ENCODE measurements at regions not wholly inside any gene's neighbourhood (a gene's known extent, or its start where the extent isn't known, plus 50 kb on each side); places are given as distances from the start of the nearest gene placed in this dataset.

GRCh38 chr17:83183145-83183948 lies 103.9 kb downstream of the METRNL start:
- H3K9ac ChIP-seq (ENCODE audit: low read depth, low read length, poor library complexity), result no peak overlapping the region
- no peaks in the 10 kb centered on the region for H3K4me1 ChIP-seq (ENCODE audit: control insufficient read depth in 2 of 2, insufficient read depth in 1 of 2, low read depth in 1 of 2, low read length in 2 of 2)
- no peak overlapping the region for H4K91ac ChIP-seq (ENCODE audit: low read depth, low read length, poor library complexity)
- H3K23ac ChIP-seq (ENCODE audit: low read depth, low read length, poor library complexity), result no peak overlapping the region
- no peak overlapping the region for H2BK12ac ChIP-seq (ENCODE audit: low read length)
- H3K36me3 ChIP-seq (replicated peaks in 1 of 2; ENCODE audit: control insufficient read depth in 2 of 2, insufficient read depth in 2 of 2, low read length in 2 of 2), result no peaks in the 10 kb centered on the region
- DNase-seq (ENCODE audit: low spot score), result no peak
- H2BK15ac ChIP-seq (ENCODE audit: low read length), result no peak overlapping the region
- no peak overlapping the region for H3K4me2 ChIP-seq (ENCODE audit: insufficient read depth, low read length, poor library complexity, severe bottlenecking)
- no CpG with 5 or more reads among the region's 28 CpGs for WGBS, 2 donors (ENCODE audit: extremely low coverage in 2 of 2, insufficient read length in 2 of 2, insufficient replicate concordance in 1 of 2)
- no peak overlapping the region for H3K27ac ChIP-seq (replicated peaks; ENCODE audit: low read length)
- H2AFZ ChIP-seq (ENCODE audit: low read length), result no peak overlapping the region
- H3K14ac ChIP-seq (ENCODE audit: low read length), result no peak overlapping the region
- H3K27me3 ChIP-seq (ENCODE audit: control insufficient read depth in 3 of 3, insufficient read depth in 3 of 3, low read depth in 1 of 3, low read length in 3 of 3), result peaks cover 0 to 7% (median 0%) of the 10 kb centered on the region in 3 experiments
- H3K4me3 ChIP-seq (ENCODE audit: low read length in 2 of 2), result no peak overlapping the region
- no peak overlapping the region for H2BK120ac ChIP-seq (ENCODE audit: low read depth, low read length)
- H2AK5ac ChIP-seq (ENCODE audit: low read depth, low read length), result no peak overlapping the region
- H3K4ac ChIP-seq (ENCODE audit: low read length), result no peak overlapping the region
- H3K79me1 ChIP-seq (ENCODE audit: low read depth, low read length), result no peaks in the 10 kb centered on the region
- H3K9me3 ChIP-seq (replicated peaks in 1 of 2; ENCODE audit: control insufficient read depth in 2 of 2, insufficient read depth in 1 of 2, low read depth in 1 of 2, low read length in 2 of 2), result peaks cover 4 to 27% of the 10 kb centered on the region in 2 donors
- no peak overlapping the region for H2BK5ac ChIP-seq (ENCODE audit: low read length)
- no peak overlapping the region for H4K8ac ChIP-seq (ENCODE audit: low read depth, low read length)
- no peak overlapping the region for H3K18ac ChIP-seq (ENCODE audit: low read length)

GRCh38 chr17:83183951-83184506 lies 104.6 kb downstream of the METRNL start:
- H3K4me2 ChIP-seq (ENCODE audit: insufficient read depth, low read length, poor library complexity, severe bottlenecking), result no peak overlapping the region

GRCh38 chr17:83185023-83186002 lies 105.9 kb downstream of the METRNL start:
- peak overlapping the region; percentile 33 for H3K9ac ChIP-seq (ENCODE audit: low read depth, low read length, poor library complexity)
- H2AFZ ChIP-seq (ENCODE audit: low read length), result no peak overlapping the region
- no peak overlapping the region for H3K4me3 ChIP-seq (ENCODE audit: low read length in 2 of 2)
- no peak overlapping the region for H3K27ac ChIP-seq (replicated peaks; ENCODE audit: low read length)
- H4K8ac ChIP-seq (ENCODE audit: low read depth, low read length), result no peak overlapping the region
- no peak overlapping the region for H2BK120ac ChIP-seq (ENCODE audit: low read depth, low read length)
- H3K4me2 ChIP-seq (ENCODE audit: insufficient read depth, low read length, poor library complexity, severe bottlenecking), result no peak overlapping the region
- H3K4me1 ChIP-seq (ENCODE audit: control insufficient read depth in 2 of 2, insufficient read depth in 1 of 2, low read depth in 1 of 2, low read length in 2 of 2), result no peaks in the 10 kb centered on the region
- no peak overlapping the region for H2BK15ac ChIP-seq (ENCODE audit: low read length)
- H4K91ac ChIP-seq (ENCODE audit: low read depth, low read length, poor library complexity), result peak overlapping the region; percentile 5
- no peak for DNase-seq (ENCODE audit: low spot score)
- no CpG with 5 or more reads among the region's 9 CpGs for WGBS, 2 donors (ENCODE audit: extremely low coverage in 2 of 2, insufficient read length in 2 of 2, insufficient replicate concordance in 1 of 2)
- no peak overlapping the region for H2AK5ac ChIP-seq (ENCODE audit: low read depth, low read length)
- H3K14ac ChIP-seq (ENCODE audit: low read length), result no peak overlapping the region
- peak overlapping the region; percentile 27 for H3K18ac ChIP-seq (ENCODE audit: low read length)
- H3K36me3 ChIP-seq (replicated peaks in 1 of 2; ENCODE audit: control insufficient read depth in 2 of 2, insufficient read depth in 2 of 2, low read length in 2 of 2), result no peaks in the 10 kb centered on the region
- no peaks in the 10 kb centered on the region for H3K79me1 ChIP-seq (ENCODE audit: low read depth, low read length)
- H3K23ac ChIP-seq (ENCODE audit: low read depth, low read length, poor library complexity), result peak overlapping the region; percentile 62
- H3K9me3 ChIP-seq (replicated peaks in 1 of 2; ENCODE audit: control insufficient read depth in 2 of 2, insufficient read depth in 1 of 2, low read depth in 1 of 2, low read length in 2 of 2), result peaks cover 4 to 18% of the 10 kb centered on the region in 2 donors
- no peak overlapping the region for H2BK12ac ChIP-seq (ENCODE audit: low read length)
- no peak overlapping the region for H3K4ac ChIP-seq (ENCODE audit: low read length)
- H3K27me3 ChIP-seq (ENCODE audit: control insufficient read depth in 3 of 3, insufficient read depth in 3 of 3, low read depth in 1 of 3, low read length in 3 of 3), result no peaks in the 10 kb centered on the region
- no peak overlapping the region for H2BK5ac ChIP-seq (ENCODE audit: low read length)

More at GRCh38 chr17:83183951-83184506, 104.6 kb downstream of the METRNL start:
- H3K23ac ChIP-seq (ENCODE audit: low read depth, low read length, poor library complexity), result no peak overlapping the region
- H2BK12ac ChIP-seq (ENCODE audit: low read length), result no peak overlapping the region
- no peak overlapping the region for H4K8ac ChIP-seq (ENCODE audit: low read depth, low read length)
- H2BK15ac ChIP-seq (ENCODE audit: low read length), result no peak overlapping the region
- no peak overlapping the region for H3K14ac ChIP-seq (ENCODE audit: low read length)
- H3K9ac ChIP-seq (ENCODE audit: low read depth, low read length, poor library complexity), result no peak overlapping the region
- no peaks in the 10 kb centered on the region for H3K36me3 ChIP-seq (replicated peaks in 1 of 2; ENCODE audit: control insufficient read depth in 2 of 2, insufficient read depth in 2 of 2, low read length in 2 of 2)
- H2BK5ac ChIP-seq (ENCODE audit: low read length), result no peak overlapping the region
- no peaks in the 10 kb centered on the region for H3K27me3 ChIP-seq (ENCODE audit: control insufficient read depth in 3 of 3, insufficient read depth in 3 of 3, low read depth in 1 of 3, low read length in 3 of 3)
- no peak overlapping the region for H3K4me3 ChIP-seq (ENCODE audit: low read length in 2 of 2)
- H3K27ac ChIP-seq (replicated peaks; ENCODE audit: low read length), result no peak overlapping the region
- WGBS, 2 donors (ENCODE audit: extremely low coverage in 2 of 2, insufficient read length in 2 of 2, insufficient replicate concordance in 1 of 2), result no CpG with 5 or more reads among the region's 15 CpGs
- DNase-seq (ENCODE audit: low spot score), result no peak
- no peaks in the 10 kb centered on the region for H3K4me1 ChIP-seq (ENCODE audit: control insufficient read depth in 2 of 2, insufficient read depth in 1 of 2, low read depth in 1 of 2, low read length in 2 of 2)
- H4K91ac ChIP-seq (ENCODE audit: low read depth, low read length, poor library complexity), result no peak overlapping the region
- H2AK5ac ChIP-seq (ENCODE audit: low read depth, low read length), result no peak overlapping the region
- no peak overlapping the region for H2BK120ac ChIP-seq (ENCODE audit: low read depth, low read length)
- no peak overlapping the region for H3K4ac ChIP-seq (ENCODE audit: low read length)
- peaks cover 4 to 22% of the 10 kb centered on the region in 2 donors for H3K9me3 ChIP-seq (replicated peaks in 1 of 2; ENCODE audit: control insufficient read depth in 2 of 2, insufficient read depth in 1 of 2, low read depth in 1 of 2, low read length in 2 of 2)
- H3K18ac ChIP-seq (ENCODE audit: low read length), result no peak overlapping the region
- no peaks in the 10 kb centered on the region for H3K79me1 ChIP-seq (ENCODE audit: low read depth, low read length)
- no peak overlapping the region for H2AFZ ChIP-seq (ENCODE audit: low read length)

Data from neuronal stem cell (in vitro differentiated cells).